ENCODE measurements at regions not wholly inside any gene's neighbourhood (a gene's known extent, or its start where the extent isn't known, plus 50 kb on each side); places are given as distances from the start of the nearest gene placed in this dataset.

DNA sequence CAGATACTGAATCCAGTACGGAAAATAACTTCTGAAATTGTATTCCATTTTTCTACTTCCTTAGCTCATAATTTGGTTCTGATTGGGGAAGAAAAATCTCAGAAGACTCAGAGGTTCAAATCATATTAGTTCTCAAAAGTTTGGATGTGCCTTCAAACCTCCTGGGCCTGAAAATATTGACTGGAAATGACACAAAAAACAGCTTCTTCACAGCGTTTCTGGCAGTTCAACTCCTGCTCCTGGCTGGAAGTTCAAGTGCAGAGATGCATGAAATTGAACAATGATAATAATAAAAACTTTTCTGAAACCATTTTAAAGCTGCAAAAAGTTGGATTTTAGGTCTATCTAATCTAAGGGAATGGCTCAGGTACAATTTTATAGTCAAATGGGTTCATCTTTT lies 1459.9 kb upstream of the CELF4 start:
- H3K9me1 ChIP-seq (replicated peaks; ENCODE audit: control insufficient read depth, extremely low read depth, insufficient read depth, low read length) = no peaks in the 10 kb centered on the region
- H4K20me1 ChIP-seq (replicated peaks; ENCODE audit: control insufficient read depth, extremely low read depth, insufficient read depth, low read length) = no peaks in the 10 kb centered on the region
- intact Hi-C loops (cut with micrococcal nuclease) = no loop called here
- H3K9ac ChIP-seq (replicated peaks; ENCODE audit: extremely low read depth, insufficient read depth, low read length) = no peak overlapping the region
- CTCF ChIA-PET = no interaction called here
- TF ChIP-seq, protein P1, sequence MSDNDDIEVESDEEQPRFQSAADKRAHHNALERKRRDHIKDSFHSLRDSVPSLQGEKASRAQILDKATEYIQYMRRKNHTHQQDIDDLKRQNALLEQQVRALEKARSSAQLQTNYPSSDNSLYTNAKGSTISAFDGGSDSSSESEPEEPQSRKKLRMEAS (IDR thresholded peaks at IDR 0.05; ENCODE audit: insufficient read depth, insufficient read length) = no peak
- TF ChIP-seq POLR2A (IDR thresholded peaks at IDR 0.05; ENCODE audit: low read depth, low read length) (no peak), MYC (IDR thresholded peaks at IDR 0.05; ENCODE audit: low read depth, low read length) (no peak), JUN (IDR thresholded peaks at IDR 0.05; ENCODE audit: borderline replicate concordance, insufficient read depth, insufficient read length, low read depth) (no peak), FOS (IDR thresholded peaks at IDR 0.05; ENCODE audit: borderline replicate concordance, insufficient read depth, low read length) (no peak), GATA2 (IDR thresholded peaks at IDR 0.05; ENCODE audit: insufficient read depth, insufficient read length, low read depth, low read length) (no peak), POLR2AphosphoS5 (IDR thresholded peaks at IDR 0.05; ENCODE audit: insufficient read depth, low read depth, low read length) (no peak), EZH2 (IDR thresholded peaks at IDR 0.05; ENCODE audit: borderline replicate concordance, low read depth, low read length, severe bottlenecking) (no peak)
- TF ChIP-seq, protein P2, sequence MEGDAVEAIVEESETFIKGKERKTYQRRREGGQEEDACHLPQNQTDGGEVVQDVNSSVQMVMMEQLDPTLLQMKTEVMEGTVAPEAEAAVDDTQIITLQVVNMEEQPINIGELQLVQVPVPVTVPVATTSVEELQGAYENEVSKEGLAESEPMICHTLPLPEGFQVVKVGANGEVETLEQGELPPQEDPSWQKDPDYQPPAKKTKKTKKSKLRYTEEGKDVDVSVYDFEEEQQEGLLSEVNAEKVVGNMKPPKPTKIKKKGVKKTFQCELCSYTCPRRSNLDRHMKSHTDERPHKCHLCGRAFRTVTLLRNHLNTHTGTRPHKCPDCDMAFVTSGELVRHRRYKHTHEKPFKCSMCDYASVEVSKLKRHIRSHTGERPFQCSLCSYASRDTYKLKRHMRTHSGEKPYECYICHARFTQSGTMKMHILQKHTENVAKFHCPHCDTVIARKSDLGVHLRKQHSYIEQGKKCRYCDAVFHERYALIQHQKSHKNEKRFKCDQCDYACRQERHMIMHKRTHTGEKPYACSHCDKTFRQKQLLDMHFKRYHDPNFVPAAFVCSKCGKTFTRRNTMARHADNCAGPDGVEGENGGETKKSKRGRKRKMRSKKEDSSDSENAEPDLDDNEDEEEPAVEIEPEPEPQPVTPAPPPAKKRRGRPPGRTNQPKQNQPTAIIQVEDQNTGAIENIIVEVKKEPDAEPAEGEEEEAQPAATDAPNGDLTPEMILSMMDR (IDR thresholded peaks at IDR 0.05; ENCODE audit: extremely low read depth in 1 of 2, insufficient read depth in 1 of 2, low read depth in 1 of 2, low read length in 2 of 2) = no peak
- H3K27me3 ChIP-seq (ENCODE audit: control insufficient read depth in 2 of 2, insufficient read depth in 2 of 2, low read length in 2 of 2) = no peaks in the 10 kb centered on the region
- H3K4me1 ChIP-seq (ENCODE audit: control insufficient read depth, extremely low read depth, insufficient read depth, low read length) = no peaks in the 10 kb centered on the region
- no peak overlapping the region for H3K4me3 ChIP-seq (replicated peaks in 1 of 3; ENCODE audit: insufficient read depth in 1 of 3, low read depth in 1 of 3, low read length in 3 of 3)
- FAIRE-seq = no peak
- no peaks in the 10 kb centered on the region for H3K9me3 ChIP-seq (replicated peaks; ENCODE audit: control insufficient read depth, insufficient read depth, low read length)
- no peak overlapping the region for H3K27ac ChIP-seq (ENCODE audit: insufficient read depth, low read depth, low read length)
- H3K4me2 ChIP-seq (ENCODE audit: insufficient read depth, low read length) = no peak overlapping the region
- no peaks in the 10 kb centered on the region for H3K79me2 ChIP-seq (ENCODE audit: control insufficient read depth, insufficient read depth, low read length)
- no peaks in the 10 kb centered on the region for H3K36me3 ChIP-seq (ENCODE audit: control insufficient read depth in 2 of 2, extremely low read depth in 1 of 2, insufficient read depth in 2 of 2, low read length in 2 of 2)
- POLR2A ChIA-PET = no interaction called here
- dilution Hi-C loops (cut with MboI; ENCODE audit: extremely low pct_ligation_motif_present, low sequenced_read_pairs) = no loop called here
- H2AFZ ChIP-seq (ENCODE audit: low read depth, low read length) = no peak overlapping the region
- DNase-seq (ENCODE audit: low read depth, low spot score) = no peak
- no TSS peak for BruUV-seq (replicated peaks)

Measured in endothelial cell of umbilical vein (primary cell).